Suppressor macrophage treated with lipopolysaccharide for 4 hours (primary cell): ENCODE measurements at regions not wholly inside any gene's neighbourhood (a gene's known extent, or its start where the extent isn't known, plus 50 kb on each side); places are given as distances from the start of the nearest gene placed in this dataset.
"Not testable (repeated sequence)": the region's sequence is repeated elsewhere in the genome, so short reads cannot be mapped to it uniquely, and the experiment has no call there.

Source experiments
- DNase-seq: peaks from one replicate; pipeline ENCODE4 v3.0.0-alpha.2; 2020

DNA sequence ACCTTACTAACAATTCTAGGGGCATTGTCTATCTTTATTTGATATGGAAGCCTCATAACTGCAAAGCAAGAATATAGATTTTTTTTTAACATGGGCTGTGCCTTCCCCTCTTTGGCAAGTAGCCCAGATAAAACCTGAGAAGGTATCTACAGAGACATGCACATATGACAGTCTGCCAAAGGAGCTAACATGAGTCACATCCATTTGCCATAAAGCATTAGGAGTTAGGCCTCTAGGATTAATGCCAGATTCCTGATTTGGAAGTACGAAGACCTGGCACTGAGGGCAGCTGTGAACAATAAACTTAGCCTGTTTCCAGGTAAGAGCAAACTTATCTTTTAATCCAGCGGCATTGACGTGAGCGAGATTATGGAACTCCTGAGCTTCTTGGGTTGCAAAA lies 808.7 kb downstream of the SLC6A15 start:
- DNase-seq, result not testable (repeated sequence)

DNA sequence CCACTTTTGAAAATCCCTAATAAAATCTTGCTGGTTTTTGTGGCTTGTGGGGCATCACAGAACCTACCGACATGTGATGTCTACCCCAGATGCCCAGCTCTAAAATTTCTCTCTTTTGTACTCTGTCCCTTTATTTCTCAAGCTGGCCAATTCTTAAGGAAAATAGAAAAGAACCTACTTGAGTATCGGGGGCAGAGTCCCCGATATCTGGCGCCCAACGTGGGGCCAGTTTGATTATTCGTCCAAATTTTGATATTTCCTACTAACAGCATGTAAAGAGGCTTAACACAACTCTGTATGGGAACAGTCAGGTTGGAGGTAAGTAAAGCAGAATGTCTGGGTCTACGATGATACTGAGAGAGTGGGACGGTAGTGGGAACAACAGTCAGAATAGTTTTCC lies 810.6 kb downstream of the SLC6A15 start:
- DNase-seq, result not testable (repeated sequence)

GRCh38 chr12:84099591-84099990 lies 813.0 kb downstream of the SLC6A15 start:
- not testable (repeated sequence) for DNase-seq

DNA sequence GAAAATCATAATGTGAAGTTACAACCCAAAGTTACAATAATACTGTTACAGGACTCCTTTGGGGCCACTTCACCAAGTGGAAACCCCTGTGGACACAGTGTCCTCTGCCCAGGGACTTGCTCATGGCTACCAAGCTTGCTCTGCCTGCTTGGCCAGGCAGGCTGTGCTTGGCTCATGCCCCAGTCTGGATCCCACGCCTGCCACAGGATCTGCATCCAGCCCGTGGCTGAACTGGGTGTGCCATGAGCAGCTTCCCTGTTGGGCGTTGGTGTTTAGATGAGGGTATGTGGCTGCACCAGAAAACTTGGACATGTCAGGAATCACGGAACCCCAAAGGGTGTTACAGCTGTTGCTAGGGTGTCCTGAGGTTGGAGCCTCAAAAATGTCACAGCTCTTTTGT lies 820.9 kb downstream of the SLC6A15 start:
- no peak for DNase-seq

DNA sequence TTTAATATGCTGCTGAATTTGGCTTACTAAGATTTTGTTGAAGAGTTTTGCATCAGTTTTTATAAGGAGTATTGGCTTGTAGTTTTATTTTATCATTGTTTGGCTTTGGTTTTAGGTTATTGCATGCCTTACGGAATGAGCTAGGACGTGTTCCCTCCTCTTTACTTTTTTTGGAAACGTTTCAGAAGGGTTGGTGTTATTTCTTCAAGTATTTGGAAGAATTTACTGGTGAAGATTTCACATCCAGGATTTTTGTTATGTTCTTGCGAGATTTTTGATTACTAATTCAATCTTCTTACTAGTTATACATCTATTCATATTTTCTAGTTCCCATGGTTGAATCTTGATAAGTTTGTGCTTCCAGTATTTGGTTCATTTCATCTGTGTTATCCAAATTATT lies 823.2 kb downstream of the SLC6A15 start:
- DNase-seq, result no peak

- DNase-seq, result no peak
Observed at GRCh38 chr12:84085046-84085445, 827.6 kb downstream of the SLC6A15 start.

GRCh38 chr12:84079626-84080025 lies 833.0 kb downstream of the SLC6A15 start:
- no peak for DNase-seq

DNA sequence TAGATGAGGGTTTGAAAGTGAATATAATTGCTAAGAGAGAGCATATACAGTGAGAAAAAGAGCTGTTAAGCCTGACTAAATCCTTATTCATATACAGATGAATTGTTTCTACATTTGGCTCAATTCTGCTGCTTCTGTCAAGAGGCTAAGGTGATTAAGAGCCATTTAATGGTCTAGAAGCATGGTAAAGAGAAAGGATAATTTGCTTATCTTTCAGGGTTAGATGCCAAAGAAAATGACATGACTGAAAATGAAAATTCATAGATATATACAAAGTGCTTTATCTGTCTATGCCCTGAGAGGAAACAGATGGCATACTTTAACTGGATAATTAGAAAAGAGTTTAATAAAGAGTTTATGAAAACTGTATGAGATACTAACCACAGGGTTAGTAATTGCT lies 834.9 kb downstream of the SLC6A15 start:
- no peak for DNase-seq

DNA sequence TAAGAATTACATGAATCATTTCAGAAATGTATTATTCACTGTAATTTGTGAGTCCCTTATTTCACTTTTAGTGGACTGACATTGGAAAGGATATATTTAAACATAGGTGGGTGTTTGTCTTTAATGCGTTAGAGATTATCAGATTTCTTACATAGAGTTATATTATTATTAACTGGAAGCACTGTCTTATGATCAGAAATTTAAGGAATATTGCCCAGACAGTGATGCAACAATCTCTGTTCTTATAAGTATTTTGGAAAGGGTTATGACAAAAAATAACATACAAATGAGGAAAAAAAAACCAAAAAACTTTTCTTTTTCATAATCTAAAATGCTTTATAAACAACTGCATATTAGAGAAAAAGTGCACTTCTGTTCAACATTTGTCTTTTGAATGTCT lies 836.6 kb downstream of the SLC6A15 start:
- no peak for DNase-seq

DNA sequence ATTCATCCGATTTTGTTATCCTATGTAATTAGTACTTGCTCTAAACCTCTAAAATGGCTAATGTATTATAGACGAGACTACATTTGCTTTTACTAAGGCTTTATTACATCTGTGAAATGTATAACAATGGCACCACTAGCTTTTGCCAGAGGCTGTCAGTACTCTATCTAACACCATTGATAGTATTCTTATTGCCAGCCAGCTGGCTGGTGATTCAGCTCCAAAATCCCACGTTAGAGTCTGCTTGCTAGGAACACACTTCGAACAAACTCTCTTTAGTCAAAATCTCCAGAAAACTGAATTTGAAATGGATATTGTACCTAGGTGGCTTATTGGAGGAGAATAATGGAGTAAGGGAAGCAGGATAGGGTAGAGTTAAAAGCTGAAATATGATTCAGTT lies 839.2 kb downstream of the SLC6A15 start:
- no peak for DNase-seq

- DNase-seq, result no peak
Observed at GRCh38 chr12:84072961-84073360, 839.6 kb downstream of the SLC6A15 start.

- no peak for DNase-seq
Observed at GRCh38 chr12:84070292-84070691, 842.3 kb downstream of the SLC6A15 start.

GRCh38 chr12:84069699-84070098 lies 842.9 kb downstream of the SLC6A15 start:
- no peak for DNase-seq

- DNase-seq, result no peak
Observed at GRCh38 chr12:84069198-84069597, 843.4 kb downstream of the SLC6A15 start.

DNA sequence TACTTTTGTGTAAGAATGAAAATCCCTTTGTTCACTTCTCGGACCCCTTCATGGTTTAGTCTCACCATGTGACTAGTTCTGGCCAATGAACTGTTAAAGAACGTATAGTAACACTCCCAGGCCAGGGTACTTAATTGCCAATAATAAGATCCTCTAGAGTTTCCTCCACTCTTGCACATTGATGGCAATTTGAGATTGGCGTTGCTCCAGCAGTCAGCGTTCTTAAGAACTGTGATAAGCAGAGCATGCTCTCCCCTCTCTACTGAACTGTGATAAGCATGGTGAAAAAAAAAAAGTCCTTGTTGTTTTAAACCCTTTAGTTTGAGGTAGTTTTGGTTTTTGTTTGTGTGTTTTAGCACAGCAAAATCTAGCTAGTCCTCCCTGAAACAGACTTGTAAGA lies 854.5 kb downstream of the SLC6A15 start:
- DNase-seq, result no peak

DNA sequence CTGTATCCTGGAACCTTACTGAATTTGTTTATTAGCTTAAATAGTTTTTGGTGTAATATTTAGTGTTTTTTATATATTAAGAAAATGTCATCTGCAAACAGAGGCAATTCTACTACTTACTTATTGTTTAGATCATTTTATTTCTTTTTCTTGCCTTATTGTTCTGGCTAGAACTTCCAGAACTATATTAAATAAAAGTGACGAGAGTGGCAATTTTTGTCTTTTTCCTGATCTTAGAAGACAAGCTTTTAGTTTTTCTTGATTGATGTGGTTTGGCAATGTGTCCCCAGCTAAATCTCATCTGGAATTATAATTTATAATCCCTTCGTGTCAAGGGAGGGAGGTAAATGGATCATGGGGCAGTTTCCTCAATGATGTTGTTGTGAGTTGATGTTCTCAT lies 857.8 kb downstream of the SLC6A15 start:
- DNase-seq, result no peak

- DNase-seq, result no peak
Observed at GRCh38 chr12:84047881-84048280, 864.7 kb downstream of the SLC6A15 start.

GRCh38 chr12:84046859-84047258 lies 865.7 kb downstream of the SLC6A15 start:
- no peak for DNase-seq

DNA sequence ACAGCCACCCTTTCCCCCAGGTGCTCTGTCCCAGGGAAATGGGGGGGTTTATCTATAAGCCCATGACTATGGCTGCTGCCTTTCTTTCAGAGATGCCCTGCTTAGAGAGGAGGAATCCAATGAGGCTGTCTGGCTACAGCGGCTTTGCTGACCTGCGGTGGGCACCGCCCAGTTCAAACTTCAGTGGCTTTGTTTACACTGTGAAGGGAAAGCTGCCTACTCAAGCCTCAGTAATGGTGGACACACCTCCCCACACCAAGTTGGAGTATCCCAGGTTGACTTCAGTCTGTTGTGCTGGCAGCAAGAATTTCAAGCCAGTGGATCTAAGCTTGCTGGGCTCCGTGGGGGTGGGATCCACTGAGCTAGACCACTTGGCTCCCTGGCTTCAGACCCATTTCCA lies 869.2 kb downstream of the SLC6A15 start:
- DNase-seq, result no peak

- DNase-seq, result no peak
Observed at GRCh38 chr12:84038242-84038641, 874.4 kb downstream of the SLC6A15 start.

GRCh38 chr12:84036912-84037311 lies 875.7 kb downstream of the SLC6A15 start:
- no peak for DNase-seq

- DNase-seq, result no peak
Observed at GRCh38 chr12:84035766-84036165, 876.8 kb downstream of the SLC6A15 start.

GRCh38 chr12:84034871-84035270 lies 877.7 kb downstream of the SLC6A15 start:
- DNase-seq, result no peak

DNA sequence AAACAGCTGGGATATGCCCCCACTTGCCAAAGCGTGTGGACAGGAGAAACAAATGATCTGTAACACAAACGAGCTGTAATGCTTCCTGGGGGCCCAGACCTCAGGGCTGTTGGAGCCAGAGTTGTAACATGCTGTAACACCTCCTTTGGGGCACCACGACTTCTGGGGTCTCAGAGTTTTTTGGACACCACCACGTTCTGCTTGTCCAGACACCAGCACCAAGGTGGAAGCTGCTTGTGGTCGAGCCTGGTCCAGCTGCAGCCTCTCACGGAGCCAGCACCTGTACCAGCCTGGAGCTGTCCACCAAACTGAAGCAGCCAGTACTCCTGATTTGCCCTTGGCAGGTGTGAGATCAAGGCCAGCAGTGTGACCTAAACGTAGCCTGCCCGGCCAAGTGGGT lies 879.4 kb downstream of the SLC6A15 start:
- no peak for DNase-seq

DNA sequence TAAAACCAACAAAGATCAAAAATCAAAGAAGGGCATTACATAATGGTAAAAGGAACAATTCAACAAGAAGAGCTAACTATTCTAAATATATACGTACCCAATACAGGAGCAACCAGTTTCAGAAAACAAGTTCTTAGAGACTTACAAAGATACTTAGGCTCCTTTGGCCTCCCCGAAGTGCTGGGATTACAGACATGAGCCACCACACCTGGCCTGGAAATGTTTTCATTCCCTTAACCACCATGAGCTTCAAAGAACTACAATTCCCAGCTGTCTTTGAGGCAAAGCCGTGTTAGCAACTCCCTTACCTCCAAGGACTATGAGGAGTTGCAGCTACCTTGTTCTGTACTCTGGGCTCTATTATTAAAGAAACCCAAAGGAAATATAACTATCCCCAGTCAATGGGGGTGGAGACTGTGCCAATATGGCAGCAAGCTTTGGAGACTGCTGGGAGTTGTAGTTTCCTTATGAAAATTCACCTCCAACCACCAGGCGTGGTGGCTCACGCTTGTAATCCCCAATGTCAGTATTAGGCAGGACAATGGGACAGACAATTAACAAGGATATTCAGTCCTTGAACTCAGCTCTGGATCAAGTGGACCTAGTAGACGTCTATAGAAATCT lies 893.9 kb downstream of the SLC6A15 start:
- DNase-seq, result not testable (repeated sequence)

DNA sequence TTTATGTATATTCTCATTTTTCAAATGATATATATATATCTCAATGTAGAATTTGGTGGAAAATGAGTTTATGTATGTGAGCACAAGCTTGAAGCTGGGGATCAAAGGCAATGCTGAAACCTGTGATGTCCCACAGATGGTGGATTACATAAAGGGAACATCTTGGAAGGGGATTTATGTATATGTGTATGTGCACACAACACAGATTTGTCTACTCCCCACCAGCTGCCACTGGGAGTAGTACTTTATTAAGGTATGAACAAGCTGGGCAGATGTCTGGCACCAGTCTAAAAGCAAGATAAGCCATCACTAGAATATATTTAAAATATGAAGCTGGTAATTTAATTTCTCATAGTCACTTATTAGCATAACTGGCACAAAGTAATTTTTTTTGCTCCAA lies 895.6 kb downstream of the SLC6A15 start:
- DNase-seq, result no peak
